Mesothelial cell of epicardium (in vitro differentiated cells): ENCODE measurements at regions not wholly inside any gene's neighbourhood (a gene's known extent, or its start where the extent isn't known, plus 50 kb on each side); places are given as distances from the start of the nearest gene placed in this dataset.

Experiments used
- DNase-seq, 2 experiments: peaks; one replicate each; pipeline ENCODE4 v3.0.0; 2021; ENCODE audit warnings: low spot score in 2 of 2; ENCODE audit not compliant: unreplicated experiment in 2 of 2
- H3K27ac Mint-ChIP-seq: 2 replicates; pipeline ENCODE4 v1.8.0; 2021; ENCODE audit warnings: mixed read lengths
- H3K27me3 Mint-ChIP-seq: 2 replicates; pipeline ENCODE4 v1.8.0; 2021; ENCODE audit warnings: low read depth, mixed read lengths
- H3K36me3 Mint-ChIP-seq: 2 replicates; pipeline ENCODE4 v1.8.0; 2021; ENCODE audit warnings: mixed read lengths
- H3K4me1 Mint-ChIP-seq: 2 replicates; pipeline ENCODE4 v1.8.0; 2021; ENCODE audit warnings: mixed read lengths
- H3K4me3 Mint-ChIP-seq: 2 replicates; pipeline ENCODE4 v1.8.0; 2021; ENCODE audit warnings: mild to moderate bottlenecking, moderate library complexity, mixed read lengths
- H3K9me3 Mint-ChIP-seq: 2 replicates; pipeline ENCODE4 v1.8.0; 2021; ENCODE audit warnings: mixed read lengths
- CTCF ChIP-seq: fragments of 200-600 bp; sonication (generic); IDR thresholded peaks from one replicate; pipeline ENCODE4 v1.5.0; 2021; ENCODE audit warnings: antibody characterized with exemption; ENCODE audit not compliant: unreplicated experiment

DNA sequence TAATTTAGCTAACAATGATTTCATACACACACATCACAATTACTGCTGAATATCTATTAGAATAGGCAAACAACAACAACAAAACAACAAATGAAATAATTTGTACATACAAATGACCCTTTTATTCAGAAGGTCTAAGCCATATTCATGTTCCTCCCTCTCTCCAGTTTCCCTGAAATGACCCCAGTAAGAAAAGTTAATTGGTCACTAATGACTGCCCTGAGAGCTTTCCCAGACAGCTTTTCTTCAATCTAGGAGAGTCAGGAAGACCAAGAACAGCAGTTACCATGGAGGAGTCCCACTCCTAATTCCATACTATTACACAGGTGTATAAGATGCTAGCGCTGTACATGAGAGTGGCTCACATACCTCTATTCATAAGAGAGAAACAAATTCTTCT lies 121.2 kb upstream of the GRIP1 start:
- Mint-ChIP-seq H3K4me3 (no peak overlapping the region), H3K27ac (no peak overlapping the region), H3K4me1 (peaks cover 14% of the 10 kb centered on the region), H3K9me3 (no peaks in the 10 kb centered on the region), H3K27me3 (peaks cover 7% of the 10 kb centered on the region), H3K36me3 (no peaks in the 10 kb centered on the region)
- TF ChIP-seq CTCF = no peak
- no peak for DNase-seq

GRCh38 chr12:66803930-66804329 lies 125.1 kb upstream of the GRIP1 start:
- no peak overlapping the region for H3K27ac Mint-ChIP-seq
- TF ChIP-seq CTCF = no peak
- H3K4me1 Mint-ChIP-seq = peaks cover 25% of the 10 kb centered on the region
- peaks cover 8% of the 10 kb centered on the region for H3K27me3 Mint-ChIP-seq
- no peak for DNase-seq
- H3K4me3 Mint-ChIP-seq = peak overlapping the region; percentile 47
- H3K36me3 Mint-ChIP-seq = no peaks in the 10 kb centered on the region
- H3K9me3 Mint-ChIP-seq = no peaks in the 10 kb centered on the region

DNA sequence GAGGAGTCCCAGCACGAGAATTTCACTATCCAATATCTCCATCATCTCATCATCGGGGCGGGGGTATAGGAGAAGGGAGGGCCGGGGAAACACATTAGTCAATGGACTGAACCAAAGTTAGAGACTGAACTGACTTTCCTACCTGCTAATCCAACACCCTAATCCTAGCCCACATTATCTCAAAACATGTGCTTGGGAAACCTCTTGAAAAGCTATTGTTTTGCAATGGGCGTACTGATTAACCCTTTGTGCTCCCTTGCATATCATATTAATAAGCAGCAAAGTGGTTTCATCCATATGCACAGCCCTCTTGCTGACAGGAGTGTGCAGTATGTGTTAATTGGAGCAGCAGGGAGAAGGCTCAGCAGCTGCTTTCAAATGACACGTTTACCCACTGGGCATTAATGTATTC lies 125.7 kb upstream of the GRIP1 start:
- no peak for DNase-seq
- H3K4me1 Mint-ChIP-seq = peaks cover 23% of the 10 kb centered on the region
- no peak overlapping the region for H3K4me3 Mint-ChIP-seq
- no peak overlapping the region for H3K27ac Mint-ChIP-seq
- H3K36me3 Mint-ChIP-seq = no peaks in the 10 kb centered on the region
- no peaks in the 10 kb centered on the region for H3K9me3 Mint-ChIP-seq
- peaks cover 8% of the 10 kb centered on the region for H3K27me3 Mint-ChIP-seq
- TF ChIP-seq CTCF = no peak

DNA sequence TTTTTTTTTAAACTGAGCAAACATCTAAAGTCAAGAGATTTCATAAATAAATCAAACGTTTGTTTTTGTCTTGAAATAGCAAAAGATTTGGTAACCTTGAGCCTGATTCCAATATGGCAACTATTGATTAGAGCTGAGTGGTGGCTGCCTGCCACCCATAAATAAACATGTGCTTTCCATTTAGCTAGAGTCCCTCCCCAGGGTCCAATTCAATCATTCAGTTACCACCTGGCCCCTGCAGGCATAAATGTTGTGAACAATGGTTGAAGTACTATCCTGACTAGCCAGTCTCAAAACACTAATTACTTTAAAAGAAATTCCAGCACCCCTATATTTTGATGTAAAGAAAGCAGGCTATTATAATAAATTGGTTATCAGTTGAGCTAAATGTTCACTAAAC lies 129.7 kb upstream of the GRIP1 start:
- H3K36me3 Mint-ChIP-seq = no peaks in the 10 kb centered on the region
- H3K4me1 Mint-ChIP-seq = peaks cover 31% of the 10 kb centered on the region
- no peak for TF ChIP-seq CTCF
- H3K9me3 Mint-ChIP-seq = no peaks in the 10 kb centered on the region
- H3K27me3 Mint-ChIP-seq = peaks cover 8% of the 10 kb centered on the region
- no peak for DNase-seq
- no peak overlapping the region for H3K27ac Mint-ChIP-seq
- no peak overlapping the region for H3K4me3 Mint-ChIP-seq

DNA sequence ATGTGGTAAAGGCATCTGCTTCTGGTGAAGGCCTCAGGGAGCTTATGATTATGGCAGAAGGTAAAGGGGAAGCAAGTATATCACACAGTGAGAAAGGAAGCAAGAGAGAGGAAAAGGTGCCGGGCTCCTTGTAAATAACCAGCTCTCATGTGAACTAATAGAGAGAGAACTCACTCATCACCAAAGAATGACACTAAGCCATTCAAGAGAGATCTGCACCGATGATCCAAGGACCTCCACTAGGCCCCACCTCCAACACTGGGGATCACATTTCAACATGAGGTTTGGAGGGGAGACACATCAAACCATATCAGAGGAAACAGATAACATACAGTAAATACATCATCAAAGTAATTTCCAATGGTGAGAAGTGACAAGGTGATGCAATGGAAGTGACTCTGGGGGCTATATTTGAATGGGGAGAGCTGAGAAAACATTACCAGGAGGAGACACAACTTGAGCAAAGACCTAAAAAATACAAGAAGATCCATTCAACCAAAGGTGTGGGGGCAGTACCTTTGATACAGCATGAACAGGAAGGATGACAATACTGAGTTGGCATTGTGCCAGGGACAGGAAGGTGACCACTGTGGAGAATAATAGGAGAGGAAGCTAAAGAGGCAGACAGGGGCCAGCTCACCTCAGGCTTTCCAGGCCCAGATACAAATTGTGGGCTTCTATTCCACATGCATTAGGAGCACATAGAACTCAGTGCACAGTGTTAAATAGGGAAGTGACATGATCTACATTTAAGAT lies 134.4 kb upstream of the GRIP1 start:
- Mint-ChIP-seq H3K36me3 (no peaks in the 10 kb centered on the region), H3K27ac (no peak overlapping the region), H3K4me1 (peaks cover 10% of the 10 kb centered on the region), H3K4me3 (no peak overlapping the region), H3K9me3 (no peaks in the 10 kb centered on the region), H3K27me3 (no peaks in the 10 kb centered on the region)
- DNase-seq = no peak
- no peak for TF ChIP-seq CTCF
